ENCODE measurements at regions not wholly inside any gene's neighbourhood (a gene's known extent, or its start where the extent isn't known, plus 50 kb on each side); places are given as distances from the start of the nearest gene placed in this dataset.
"Not testable (repeated sequence)": the region's sequence is repeated elsewhere in the genome, so short reads cannot be mapped to it uniquely, and the experiment has no call there.

- Histone ChIP-seq H3K4me3 (ENCODE audit: control insufficient read depth in 1 of 2, extremely low read depth in 1 of 2, low read length in 1 of 2) (no peak overlapping the region), H3K4me1 (ENCODE audit: control insufficient read depth in 1 of 2, extremely low read depth in 1 of 2, insufficient read depth in 2 of 2, low read length in 2 of 2) (no peaks in the 10 kb centered on the region), H3K27ac (ENCODE audit: low read length) (no peak overlapping the region), H3K9me3 (no peaks in the 10 kb centered on the region), H3K27me3 (replicated peaks in 1 of 2; ENCODE audit: control insufficient read depth in 2 of 2, extremely low read depth in 1 of 2, insufficient read depth in 2 of 2, low read length in 1 of 2) (peaks cover 0 to 3% of the 10 kb centered on the region in 2 experiments), H3K36me3 (ENCODE audit: control insufficient read depth in 2 of 2, extremely low read depth in 1 of 2, insufficient read depth in 1 of 2, low read length in 1 of 2) (no peaks in the 10 kb centered on the region)
- DNase-seq (no peak), ATAC-seq (replicated peaks in 1 of 4) (no peak)
- H3K27me3 Mint-ChIP-seq, result peaks cover 0 to 7% of the 10 kb centered on the region in 2 donors
- no peak overlapping the region for H3K4me3 Mint-ChIP-seq
- no peak overlapping the region for H3K27ac Mint-ChIP-seq
- 90% methylated on average over 6 of the region's 15 CpGs for whole genome bisulfite sequencing (ENCODE audit: insufficient coverage)
- peaks cover 5 to 14% (median 10%) of the 10 kb centered on the region in 3 donors for H3K4me1 Mint-ChIP-seq
- no peaks in the 10 kb centered on the region for H3K36me3 Mint-ChIP-seq
- ChIA-PET POLR2A (no interaction called here), CTCF (interaction anchor here in 1 of 2 donors (1.2 to 4.6 kb wide), 3 partner anchors 155 to 373 kb away, joined by 3 to 49 read pairs (median 4); no protein-coding TSS in a partner anchor)
- no peaks in the 10 kb centered on the region for H3K9me3 Mint-ChIP-seq
Measured at GRCh38 chr7:142629588-142630260, 119.5 kb upstream of the PRSS1 start.

GRCh38 chr7:142628945-142629344 lies 120.3 kb upstream of the PRSS1 start:
- Histone ChIP-seq H3K9me3 (no peaks in the 10 kb centered on the region), H3K27me3 (replicated peaks in 1 of 2; ENCODE audit: control insufficient read depth in 2 of 2, extremely low read depth in 1 of 2, insufficient read depth in 2 of 2, low read length in 1 of 2) (peaks cover 0 to 3% of the 10 kb centered on the region in 2 experiments), H3K4me1 (ENCODE audit: control insufficient read depth in 1 of 2, extremely low read depth in 1 of 2, insufficient read depth in 2 of 2, low read length in 2 of 2) (no peaks in the 10 kb centered on the region), H3K4me3 (ENCODE audit: control insufficient read depth in 1 of 2, extremely low read depth in 1 of 2, low read length in 1 of 2) (no peak overlapping the region), H3K36me3 (ENCODE audit: control insufficient read depth in 2 of 2, extremely low read depth in 1 of 2, insufficient read depth in 1 of 2, low read length in 1 of 2) (no peaks in the 10 kb centered on the region), H3K27ac (ENCODE audit: low read length) (no peak overlapping the region)
- H3K9me3 Mint-ChIP-seq, result no peaks in the 10 kb centered on the region
- H3K27ac Mint-ChIP-seq, result no peak overlapping the region
- DNase-seq (no peak), ATAC-seq (replicated peaks in 1 of 4) (no peak)
- ChIA-PET CTCF (interaction anchor here in 1 of 2 donors (0.9 to 1.2 kb wide), 2 partner anchors 207 to 374 kb away, joined by 3 to 4 read pairs; no protein-coding TSS in a partner anchor), POLR2A (no interaction called here)
- no peaks in the 10 kb centered on the region for H3K36me3 Mint-ChIP-seq
- H3K27me3 Mint-ChIP-seq, result peaks cover 0 to 7% of the 10 kb centered on the region in 2 donors
- H3K4me3 Mint-ChIP-seq, result no peak overlapping the region
- peaks cover 5 to 14% (median 10%) of the 10 kb centered on the region in 3 donors for H3K4me1 Mint-ChIP-seq
- no CpG with 5 or more reads among the region's 1 CpG for WGBS (ENCODE audit: insufficient coverage)

DNA sequence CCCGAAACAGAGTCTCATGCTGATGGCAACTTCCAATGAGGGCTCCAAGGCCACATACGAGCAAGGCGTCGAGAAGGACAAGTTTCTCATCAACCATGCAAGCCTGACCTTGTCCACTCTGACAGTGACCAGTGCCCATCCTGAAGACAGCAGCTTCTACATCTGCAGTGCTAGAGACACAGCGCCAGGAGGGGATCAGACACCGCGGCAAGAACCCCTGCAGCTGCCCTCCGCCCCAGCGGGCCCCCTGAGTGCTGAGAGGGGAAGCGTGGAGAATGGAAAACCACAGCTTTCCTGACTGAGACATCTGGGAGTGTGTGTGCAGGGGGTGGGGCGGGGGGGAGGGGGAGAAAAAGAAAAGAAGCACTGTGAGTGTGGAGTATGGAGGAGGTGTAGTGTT lies 122.0 kb upstream of the PRSS1 start:
- not testable (repeated sequence) for H3K27ac ChIP-seq (ENCODE audit: low read length); DNase-seq; H3K9me3 ChIP-seq; H3K27me3 ChIP-seq (replicated peaks in 1 of 2; ENCODE audit: control insufficient read depth in 2 of 2, extremely low read depth in 1 of 2, insufficient read depth in 2 of 2, low read length in 1 of 2); H3K9me3 Mint-ChIP-seq; H3K36me3 Mint-ChIP-seq; H3K4me1 Mint-ChIP-seq; H3K27me3 Mint-ChIP-seq; H3K4me1 ChIP-seq (ENCODE audit: control insufficient read depth in 1 of 2, extremely low read depth in 1 of 2, insufficient read depth in 2 of 2, low read length in 2 of 2); H3K36me3 ChIP-seq (ENCODE audit: control insufficient read depth in 2 of 2, extremely low read depth in 1 of 2, insufficient read depth in 1 of 2, low read length in 1 of 2)
- WGBS (ENCODE audit: insufficient coverage), result 75% methylated on average over 4 of the region's 11 CpGs
- POLR2A ChIA-PET, result interaction anchor here in 1 of 2 donors (0.6 kb wide), 1 partner anchor 168 kb away, joined by 4 read pairs; no protein-coding TSS in a partner anchor
- H3K4me3 ChIP-seq (ENCODE audit: control insufficient read depth in 1 of 2, extremely low read depth in 1 of 2, low read length in 1 of 2), result peak overlapping the region in 1 of 2 donors; percentile 35
- Mint-ChIP-seq H3K27ac (peak overlapping the region; percentile 79 to 94), H3K4me3 (peak overlapping the region; percentile 61 to 83 (median 78))
- ATAC-seq (replicated peaks in 1 of 4), result peak in 1 of 4 experiments; percentile 6
- CTCF ChIA-PET, result interaction anchor here (0.6 to 0.7 kb wide), 2 partner anchors 27 to 156 kb away, joined by 3 to 7 read pairs; no protein-coding TSS in a partner anchor

DNA sequence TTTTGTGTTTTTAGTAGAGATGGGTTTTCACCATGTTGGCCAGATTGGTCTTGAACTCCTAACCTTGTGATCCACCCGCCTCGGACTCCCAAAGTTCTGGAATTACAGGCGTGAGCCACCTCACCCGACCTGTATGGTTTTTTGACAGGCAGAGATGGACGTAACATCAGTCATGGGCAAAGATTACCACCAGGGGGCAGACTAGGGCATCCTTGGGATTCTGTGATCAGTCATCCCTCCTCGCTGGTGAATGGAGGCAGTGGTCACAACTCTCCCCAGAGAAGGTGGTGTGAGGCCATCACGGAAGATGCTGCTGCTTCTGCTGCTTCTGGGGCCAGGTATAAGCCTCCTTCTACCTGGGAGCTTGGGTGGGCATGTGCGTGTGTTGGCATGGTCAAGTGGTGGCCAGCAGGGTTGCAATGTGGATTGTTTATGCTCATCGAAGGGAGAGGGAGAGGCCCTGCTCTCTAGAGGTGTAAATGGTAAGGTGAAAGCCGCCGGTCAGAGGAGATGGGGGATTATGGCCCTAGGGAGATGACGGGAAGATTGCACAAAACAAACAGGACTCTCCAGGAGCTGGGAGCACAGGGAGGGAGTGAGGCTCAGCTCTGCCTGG lies 122.7 kb upstream of the PRSS1 start:
- Mint-ChIP-seq H3K27ac (peak overlapping the region; percentile 79 to 94), H3K27me3 (peaks cover 0 to 6% of the 10 kb centered on the region in 2 donors), H3K4me3 (peak overlapping the region; percentile 61 to 83 (median 78)), H3K36me3 (no peaks in the 10 kb centered on the region), H3K9me3 (no peaks in the 10 kb centered on the region), H3K4me1 (peaks cover 0 to 4% (median 0%) of the 10 kb centered on the region in 3 donors)
- ATAC-seq (replicated peaks in 1 of 4) (peak; percentile 57 to 84 (median 77)), DNase-seq (peak; percentile 25 to 79 (median 61))
- ChIA-PET POLR2A (interaction anchor here in 1 of 2 donors (0.6 kb wide), 1 partner anchor 169 kb away, joined by 4 read pairs; no protein-coding TSS in a partner anchor), CTCF (interaction anchor here (0.7 to 1.7 kb wide), 2 partner anchors 157 to 184 kb away, joined by 3 to 5 read pairs; no protein-coding TSS in a partner anchor)
- peaks cover 0 to 3% of the 10 kb centered on the region in 2 experiments for H3K27me3 ChIP-seq (replicated peaks in 1 of 2; ENCODE audit: control insufficient read depth in 2 of 2, extremely low read depth in 1 of 2, insufficient read depth in 2 of 2, low read length in 1 of 2)
- peak overlapping the region in 1 of 2 donors; percentile 35 for H3K4me3 ChIP-seq (ENCODE audit: control insufficient read depth in 1 of 2, extremely low read depth in 1 of 2, low read length in 1 of 2)
- 60% methylated on average over 2 of the region's 12 CpGs for WGBS (ENCODE audit: insufficient coverage)
- no peaks in the 10 kb centered on the region for H3K4me1 ChIP-seq (ENCODE audit: control insufficient read depth in 1 of 2, extremely low read depth in 1 of 2, insufficient read depth in 2 of 2, low read length in 2 of 2)
- no peak overlapping the region for H3K27ac ChIP-seq (ENCODE audit: low read length)
- no peaks in the 10 kb centered on the region for H3K9me3 ChIP-seq
- no peaks in the 10 kb centered on the region for H3K36me3 ChIP-seq (ENCODE audit: control insufficient read depth in 2 of 2, extremely low read depth in 1 of 2, insufficient read depth in 1 of 2, low read length in 1 of 2)

- H3K27ac ChIP-seq (ENCODE audit: low read length); H3K9me3 Mint-ChIP-seq; H3K4me1 ChIP-seq (ENCODE audit: control insufficient read depth in 1 of 2, extremely low read depth in 1 of 2, insufficient read depth in 2 of 2, low read length in 2 of 2); H3K9me3 ChIP-seq; H3K4me1 Mint-ChIP-seq; H3K36me3 Mint-ChIP-seq; H3K4me3 ChIP-seq (ENCODE audit: control insufficient read depth in 1 of 2, extremely low read depth in 1 of 2, low read length in 1 of 2); H3K36me3 ChIP-seq (ENCODE audit: control insufficient read depth in 2 of 2, extremely low read depth in 1 of 2, insufficient read depth in 1 of 2, low read length in 1 of 2); ATAC-seq (replicated peaks in 1 of 4); H3K4me3 Mint-ChIP-seq; H3K27me3 ChIP-seq (replicated peaks in 1 of 2; ENCODE audit: control insufficient read depth in 2 of 2, extremely low read depth in 1 of 2, insufficient read depth in 2 of 2, low read length in 1 of 2); H3K27me3 Mint-ChIP-seq; DNase-seq; POLR2A ChIA-PET: not testable (repeated sequence)
- H3K27ac Mint-ChIP-seq, result peak overlapping the region; percentile 15 to 58
- no CpG with 5 or more reads among the region's 2 CpGs for WGBS (ENCODE audit: insufficient coverage)
- CTCF ChIA-PET, result interaction anchor here (0.6 to 2.5 kb wide), 5 partner anchors 12 to 185 kb away, joined by 3 to 10 read pairs (median 5); no protein-coding TSS in a partner anchor
Measured at GRCh38 chr7:142625216-142625615, 124.1 kb upstream of the PRSS1 start.

DNA sequence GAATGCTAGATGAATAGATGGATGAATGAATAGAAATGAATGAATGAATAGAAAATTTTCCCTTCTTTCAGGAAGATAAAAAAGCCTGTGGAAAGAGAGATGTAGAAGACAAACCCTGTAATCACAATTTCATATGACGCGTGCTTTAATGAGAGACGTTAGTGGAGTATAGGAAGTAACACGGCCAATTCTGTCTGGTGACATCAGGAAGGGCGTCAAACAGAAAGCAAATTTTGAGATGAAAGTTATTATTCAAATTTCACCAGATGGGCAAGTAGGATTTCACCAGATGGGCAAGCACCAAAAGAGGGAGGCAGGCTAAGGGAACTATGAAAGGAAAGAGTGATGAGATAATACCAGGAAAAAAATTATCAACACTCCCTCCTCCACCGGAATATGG lies 128.9 kb upstream of the PRSS1 start:
- CTCF ChIA-PET, result no interaction called here
- Mint-ChIP-seq H3K9me3 (no peaks in the 10 kb centered on the region), H3K4me3 (peak overlapping the region in 2 of 3 donors; percentile 43 to 58), H3K36me3 (peaks cover 3% of the 10 kb centered on the region), H3K27ac (peak overlapping the region in 1 of 2 donors; percentile 85), H3K4me1 (peaks cover 0 to 8% (median 4%) of the 10 kb centered on the region in 3 donors), H3K27me3 (peaks cover 2 to 4% of the 10 kb centered on the region in 2 donors)
- WGBS (ENCODE audit: insufficient coverage), result no CpG with 5 or more reads among the region's 6 CpGs
- H3K36me3 ChIP-seq (ENCODE audit: control insufficient read depth in 2 of 2, extremely low read depth in 1 of 2, insufficient read depth in 1 of 2, low read length in 1 of 2), result no peaks in the 10 kb centered on the region
- no peak overlapping the region for H3K4me3 ChIP-seq (ENCODE audit: control insufficient read depth in 1 of 2, extremely low read depth in 1 of 2, low read length in 1 of 2)
- ATAC-seq (replicated peaks in 1 of 4) (peak in 1 of 4 experiments; percentile 68), DNase-seq (peak in 1 of 35 experiments; percentile 34)
- H3K27ac ChIP-seq (ENCODE audit: low read length), result peak overlapping the region; percentile 36
- H3K4me1 ChIP-seq (ENCODE audit: control insufficient read depth in 1 of 2, extremely low read depth in 1 of 2, insufficient read depth in 2 of 2, low read length in 2 of 2), result no peaks in the 10 kb centered on the region
- H3K9me3 ChIP-seq, result no peaks in the 10 kb centered on the region
- POLR2A ChIA-PET, result no interaction called here
- H3K27me3 ChIP-seq (replicated peaks in 1 of 2; ENCODE audit: control insufficient read depth in 2 of 2, extremely low read depth in 1 of 2, insufficient read depth in 2 of 2, low read length in 1 of 2), result no peaks in the 10 kb centered on the region

Measured in T-cell (primary cell).